K562 (cell line): ENCODE measurements at regions not wholly inside any gene's neighbourhood (a gene's known extent, or its start where the extent isn't known, plus 50 kb on each side); places are given as distances from the start of the nearest gene placed in this dataset.

Experiments used
- ATAC-seq: fragments of 200-7000 bp; cut with Tn5 transposase; 3 replicates; pipeline ENCODE4 v1.9.1; 2020; ENCODE audit warnings: moderate library complexity
- BruUV-seq: library from RNA; stranded (reverse); fragments of 400-500 nt; replicated peaks from 2 replicates; lab custom pipeline; 2021; lab: Mats Ljungman, UMichigan
- CTCF ChIA-PET: fragments of 300-600 bp; formaldehyde crosslinking; extraction: SDS; loops from one replicate; lab custom pipeline; 2021; ENCODE audit warnings: low intra/inter-chr PET ratio; lab: Yijun Ruan, JAX
- POLR2A ChIA-PET: fragments of 300-600, 350-650 bp; sonication (Branson Sonifier 250); formaldehyde crosslinking; extraction: SDS; loops from one replicate; lab custom pipeline; 2021; ENCODE audit warnings: antibody characterized with exemption, inconsistent platforms; lab: Yijun Ruan, JAX
- DNase-seq, 4 experiments: peaks; one replicate each; pipeline versions ENCODE4 v3.0.0 to v3.0.0-alpha.2; 2011 to 2018; ENCODE audit warnings: low spot score in 3 of 4, mixed read lengths in 3 of 4; ENCODE audit errors: extremely low read depth in 1 of 4
- FAIRE-seq: peaks from 2 replicates; lab custom pipeline; 2011; peaks lifted over from hg19 to GRCh38; lab: Jason Lieb, UNC
- H2AFZ ChIP-seq: 2 replicates; pipeline ENCODE4 v1.6.0; 2011; ENCODE audit warnings: low read depth, low read length, control low read depth, inconsistent platforms
- H3K27ac ChIP-seq: fragments of 200-600 bp; 3 replicates; pipeline ENCODE4 v1.8.0; 2011; ENCODE audit warnings: low read depth, mild to moderate bottlenecking, control low read depth, inconsistent platforms, low read length, moderate library complexity, mixed read lengths; ENCODE audit errors: extremely low read depth
- H3K27me3 ChIP-seq, 2 experiments: fragments of 300-600 bp in 1 of 2; 2 replicates in 1 of 2; 3 replicates in 1 of 2; pipeline versions ENCODE4 v1.6.0 to v1.8.0; 2011; ENCODE audit warnings: inconsistent platforms in 2 of 2, low read length in 2 of 2, mild to moderate bottlenecking in 1 of 2, mixed read lengths in 1 of 2, moderate library complexity in 1 of 2; ENCODE audit not compliant: control insufficient read depth in 2 of 2, insufficient read depth in 2 of 2
- H3K36me3 ChIP-seq: fragments of 300-600 bp; 3 replicates; pipeline ENCODE4 v1.8.0; 2011; ENCODE audit warnings: mild to moderate bottlenecking, low read length, inconsistent platforms; ENCODE audit not compliant: control insufficient read depth, insufficient read depth
- H3K4me1 ChIP-seq, 2 experiments: fragments of 200-600 bp in 1 of 2; replicated peaks in 1 of 2; 2 replicates in 1 of 2; 3 replicates in 1 of 2; pipeline versions ENCODE4 v1.5.1 to v1.8.0; 2011; ENCODE audit warnings: inconsistent platforms in 2 of 2, low read length in 2 of 2, mild to moderate bottlenecking in 1 of 2, mixed read lengths in 1 of 2, moderate library complexity in 1 of 2; ENCODE audit not compliant: control insufficient read depth in 2 of 2, insufficient read depth in 2 of 2
- H3K4me2 ChIP-seq: 2 replicates; pipeline ENCODE4 v1.6.1; 2011; ENCODE audit warnings: low read length, control low read depth, inconsistent platforms, mixed read lengths; ENCODE audit not compliant: insufficient read depth
- H3K4me3 ChIP-seq: fragments of 200-600 bp; sonication (generic), shearing (Covaris generic); 2 replicates; pipeline ENCODE4 v1.5.1; 2016; ENCODE audit warnings: control low read depth, inconsistent platforms
- H3K79me2 ChIP-seq: fragments of 200-600 bp; 3 replicates; pipeline ENCODE4 v1.8.0; 2011; ENCODE audit warnings: low read length, inconsistent platforms; ENCODE audit not compliant: control insufficient read depth, insufficient read depth
- H3K9ac ChIP-seq, 2 experiments: 2 replicates each; pipeline versions ENCODE4 v1.6.0 to v1.6.1; 2011; ENCODE audit warnings: low read depth in 2 of 2, low read length in 2 of 2, control low read depth in 1 of 2, inconsistent platforms in 1 of 2, mild to moderate bottlenecking in 1 of 2, mixed read lengths in 1 of 2; ENCODE audit not compliant: insufficient read depth in 1 of 2
- H3K9me1 ChIP-seq: one replicate; pipeline ENCODE4 v1.6.0; 2011; ENCODE audit warnings: inconsistent platforms, mild to moderate bottlenecking, low read length, moderate library complexity; ENCODE audit not compliant: control insufficient read depth, insufficient read depth
- H3K9me3 ChIP-seq: replicated peaks from 2 replicates; pipeline ENCODE4 v1.5.1; 2011; ENCODE audit warnings: low read depth, low read length, inconsistent platforms; ENCODE audit not compliant: control insufficient read depth, insufficient read depth
- H4K20me1 ChIP-seq: replicated peaks from 2 replicates; pipeline ENCODE4 v1.6.1; 2011; ENCODE audit warnings: low read length, inconsistent platforms, mixed read lengths; ENCODE audit not compliant: control insufficient read depth, insufficient read depth
- CTBP1 ChIP-seq: fragments of 450-650 bp; IDR thresholded peaks from 2 replicates; pipeline ENCODE4 v1.6.1; 2016; ENCODE audit warnings: borderline replicate concordance
- KAT8 ChIP-seq: fragments of 450-650 bp; IDR thresholded peaks from 2 replicates; pipeline ENCODE4 v1.6.1; 2016; ENCODE audit warnings: low read depth, mild to moderate bottlenecking
- WGBS: fragments of 100-300 bp; shearing (Covaris generic); methylation state at CpG from one replicate; pipeline ENCODE4 v1.1.6; 2016; ENCODE audit warnings: low coverage, mixed read lengths; ENCODE audit not compliant: insufficient coverage; ENCODE audit errors: missing lambda C conversion rate; 5-methylcytosine and 5-hydroxymethylcytosine counted together
- in situ Hi-C: fragments of 300-500 bp; cut with MboI; formaldehyde crosslinking; loops from 4 replicates; pipeline ENCODE4 v1.15.0; 2018; ENCODE audit warnings: inconsistent platforms, mixed read lengths
- intact Hi-C: fragments of 100-400 bp; cut with micrococcal nuclease; formaldehyde crosslinking; loops from 2 replicates; pipeline ENCODE4 v1.14.2; 2022
- TF ChIP-seq, protein P1 (sequence below), 2 experiments: fragments of 450-650 bp in 1 of 2; sonication (generic) in 1 of 2; formaldehyde crosslinking in 1 of 2; IDR thresholded peaks; 2 replicates each; pipeline versions ENCODE4 v1.7.1 to v1.9.0; 2016 to 2022; ENCODE audit warnings: inconsistent platforms in 1 of 2, mild to moderate bottlenecking in 1 of 2, missing genetic modification reagents in 1 of 2

DNA sequence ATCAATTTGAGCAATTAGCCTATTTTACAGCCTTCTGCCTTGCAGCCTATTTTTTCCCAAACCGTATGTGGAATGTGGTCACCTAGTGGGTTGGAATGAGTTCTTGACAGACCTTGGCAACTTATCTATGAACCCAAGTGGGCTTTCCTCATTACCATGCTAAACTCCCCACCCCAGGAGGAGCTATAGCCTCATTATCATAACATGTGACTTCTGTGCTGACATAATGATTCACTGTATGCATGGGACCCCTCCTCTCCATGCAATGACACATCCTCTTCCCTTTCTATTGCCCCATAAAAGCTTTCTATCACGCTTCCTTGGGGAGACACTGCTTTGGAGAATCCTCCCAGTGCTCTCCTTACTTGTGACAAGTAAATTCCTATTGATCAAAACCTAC lies 83.5 kb upstream of the FHIT start (continued):
- TF ChIP-seq CTBP1 = no peak

DNA sequence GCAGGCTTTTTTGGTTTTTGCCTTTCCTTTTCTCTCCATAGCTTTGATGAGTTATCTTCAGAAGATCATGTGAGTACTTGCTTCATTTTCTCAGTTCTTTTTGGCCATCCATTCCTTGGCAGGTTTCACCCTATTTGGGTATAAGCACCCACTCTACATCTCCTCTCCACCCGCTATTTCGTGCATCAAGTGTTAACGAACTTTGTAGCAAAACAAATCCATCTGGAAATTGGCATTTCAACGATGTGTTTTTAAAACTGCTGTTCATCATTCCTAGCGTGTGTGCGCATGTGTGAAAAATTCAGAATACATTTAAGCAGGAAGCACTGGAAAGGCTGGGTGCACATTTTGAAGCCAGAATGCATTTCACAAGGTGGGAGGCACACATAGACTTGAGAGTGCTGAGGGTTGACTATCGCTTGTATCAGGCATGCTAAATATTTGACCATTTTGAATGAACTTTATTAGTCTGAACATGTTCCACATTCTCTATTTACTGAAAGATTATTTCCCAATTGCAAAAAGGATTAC lies 89.7 kb upstream of the FHIT start:
- H3K4me2 ChIP-seq = no peak overlapping the region
- TF ChIP-seq, protein P1, sequence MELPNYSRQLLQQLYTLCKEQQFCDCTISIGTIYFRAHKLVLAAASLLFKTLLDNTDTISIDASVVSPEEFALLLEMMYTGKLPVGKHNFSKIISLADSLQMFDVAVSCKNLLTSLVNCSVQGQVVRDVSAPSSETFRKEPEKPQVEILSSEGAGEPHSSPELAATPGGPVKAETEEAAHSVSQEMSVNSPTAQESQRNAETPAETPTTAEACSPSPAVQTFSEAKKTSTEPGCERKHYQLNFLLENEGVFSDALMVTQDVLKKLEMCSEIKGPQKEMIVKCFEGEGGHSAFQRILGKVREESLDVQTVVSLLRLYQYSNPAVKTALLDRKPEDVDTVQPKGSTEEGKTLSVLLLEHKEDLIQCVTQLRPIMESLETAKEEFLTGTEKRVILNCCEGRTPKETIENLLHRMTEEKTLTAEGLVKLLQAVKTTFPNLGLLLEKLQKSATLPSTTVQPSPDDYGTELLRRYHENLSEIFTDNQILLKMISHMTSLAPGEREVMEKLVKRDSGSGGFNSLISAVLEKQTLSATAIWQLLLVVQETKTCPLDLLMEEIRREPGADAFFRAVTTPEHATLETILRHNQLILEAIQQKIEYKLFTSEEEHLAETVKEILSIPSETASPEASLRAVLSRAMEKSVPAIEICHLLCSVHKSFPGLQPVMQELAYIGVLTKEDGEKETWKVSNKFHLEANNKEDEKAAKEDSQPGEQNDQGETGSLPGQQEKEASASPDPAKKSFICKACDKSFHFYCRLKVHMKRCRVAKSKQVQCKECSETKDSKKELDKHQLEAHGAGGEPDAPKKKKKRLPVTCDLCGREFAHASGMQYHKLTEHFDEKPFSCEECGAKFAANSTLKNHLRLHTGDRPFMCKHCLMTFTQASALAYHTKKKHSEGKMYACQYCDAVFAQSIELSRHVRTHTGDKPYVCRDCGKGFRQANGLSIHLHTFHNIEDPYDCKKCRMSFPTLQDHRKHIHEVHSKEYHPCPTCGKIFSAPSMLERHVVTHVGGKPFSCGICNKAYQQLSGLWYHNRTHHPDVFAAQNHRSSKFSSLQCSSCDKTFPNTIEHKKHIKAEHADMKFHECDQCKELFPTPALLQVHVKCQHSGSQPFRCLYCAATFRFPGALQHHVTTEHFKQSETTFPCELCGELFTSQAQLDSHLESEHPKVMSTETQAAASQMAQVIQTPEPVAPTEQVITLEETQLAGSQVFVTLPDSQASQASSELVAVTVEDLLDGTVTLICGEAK (IDR thresholded peaks at IDR 0.05) = peak; percentile 68
- TF ChIP-seq, protein P1 (CRISPR knock-in tag; IDR thresholded peaks at IDR 0.05) = no peak
- TF ChIP-seq KAT8 = no peak
- no peaks in the 10 kb centered on the region for H3K79me2 ChIP-seq
- ChIA-PET CTCF (no interaction called here), POLR2A (no interaction called here)
- BruUV-seq = no TSS peak
- WGBS = 7% methylated on average over 7 of the region's 7 CpGs
- in situ Hi-C loops = no loop called here
- ATAC-seq = no peak
- H3K4me3 ChIP-seq = no peak overlapping the region
- no peaks in the 10 kb centered on the region for H4K20me1 ChIP-seq
- intact Hi-C loops = no loop called here
- H3K4me1 ChIP-seq = no peaks in the 10 kb centered on the region
- H3K9me1 ChIP-seq = no peaks in the 10 kb centered on the region
- no peaks in the 10 kb centered on the region for H3K9me3 ChIP-seq
- DNase-seq = no peak
- no peak overlapping the region for H3K9ac ChIP-seq
- no peak overlapping the region for H3K27ac ChIP-seq
- H2AFZ ChIP-seq = no peak overlapping the region
- H3K27me3 ChIP-seq = no peaks in the 10 kb centered on the region
- H3K36me3 ChIP-seq = no peaks in the 10 kb centered on the region
- no peak for FAIRE-seq
